GM12873 (cell line): ENCODE measurements at regions not wholly inside any gene's neighbourhood (a gene's known extent, or its start where the extent isn't known, plus 50 kb on each side); places are given as distances from the start of the nearest gene placed in this dataset.
A peak's percentile ranks its signal among the peaks of the same experiment; 100 is the strongest.

ENCODE experiments used
- TF ChIP-seq, protein P1 (sequence below): IDR thresholded peaks from 2 replicates; pipeline ENCODE4 v1.5.1; 2012; ENCODE audit warnings: low read depth, mild to moderate bottlenecking, moderate library complexity, low read length, control low read depth; ENCODE audit not compliant: insufficient read depth; ENCODE audit errors: missing control alignments

DNA sequence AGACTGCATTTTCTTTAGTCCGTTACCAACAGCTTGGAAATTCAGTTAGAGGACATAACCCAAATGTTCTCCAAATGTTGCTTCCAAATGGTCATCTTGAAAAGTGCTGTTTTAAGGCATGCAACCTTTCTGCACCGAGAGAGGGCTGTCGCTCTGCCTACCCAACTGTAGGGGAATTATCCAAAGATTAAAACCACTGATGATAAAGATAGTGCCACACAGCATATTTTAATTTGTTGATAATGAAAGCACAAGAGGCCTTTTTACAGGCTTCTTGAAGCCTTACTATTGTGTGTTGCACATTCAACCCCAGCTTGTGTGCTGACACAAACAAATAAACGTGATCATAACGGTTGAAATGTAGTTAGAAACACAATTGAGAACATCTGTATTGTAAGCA is 121.5 kb downstream of the LMO4 start:
- TF ChIP-seq, protein P1, sequence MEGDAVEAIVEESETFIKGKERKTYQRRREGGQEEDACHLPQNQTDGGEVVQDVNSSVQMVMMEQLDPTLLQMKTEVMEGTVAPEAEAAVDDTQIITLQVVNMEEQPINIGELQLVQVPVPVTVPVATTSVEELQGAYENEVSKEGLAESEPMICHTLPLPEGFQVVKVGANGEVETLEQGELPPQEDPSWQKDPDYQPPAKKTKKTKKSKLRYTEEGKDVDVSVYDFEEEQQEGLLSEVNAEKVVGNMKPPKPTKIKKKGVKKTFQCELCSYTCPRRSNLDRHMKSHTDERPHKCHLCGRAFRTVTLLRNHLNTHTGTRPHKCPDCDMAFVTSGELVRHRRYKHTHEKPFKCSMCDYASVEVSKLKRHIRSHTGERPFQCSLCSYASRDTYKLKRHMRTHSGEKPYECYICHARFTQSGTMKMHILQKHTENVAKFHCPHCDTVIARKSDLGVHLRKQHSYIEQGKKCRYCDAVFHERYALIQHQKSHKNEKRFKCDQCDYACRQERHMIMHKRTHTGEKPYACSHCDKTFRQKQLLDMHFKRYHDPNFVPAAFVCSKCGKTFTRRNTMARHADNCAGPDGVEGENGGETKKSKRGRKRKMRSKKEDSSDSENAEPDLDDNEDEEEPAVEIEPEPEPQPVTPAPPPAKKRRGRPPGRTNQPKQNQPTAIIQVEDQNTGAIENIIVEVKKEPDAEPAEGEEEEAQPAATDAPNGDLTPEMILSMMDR = no peak

DNA sequence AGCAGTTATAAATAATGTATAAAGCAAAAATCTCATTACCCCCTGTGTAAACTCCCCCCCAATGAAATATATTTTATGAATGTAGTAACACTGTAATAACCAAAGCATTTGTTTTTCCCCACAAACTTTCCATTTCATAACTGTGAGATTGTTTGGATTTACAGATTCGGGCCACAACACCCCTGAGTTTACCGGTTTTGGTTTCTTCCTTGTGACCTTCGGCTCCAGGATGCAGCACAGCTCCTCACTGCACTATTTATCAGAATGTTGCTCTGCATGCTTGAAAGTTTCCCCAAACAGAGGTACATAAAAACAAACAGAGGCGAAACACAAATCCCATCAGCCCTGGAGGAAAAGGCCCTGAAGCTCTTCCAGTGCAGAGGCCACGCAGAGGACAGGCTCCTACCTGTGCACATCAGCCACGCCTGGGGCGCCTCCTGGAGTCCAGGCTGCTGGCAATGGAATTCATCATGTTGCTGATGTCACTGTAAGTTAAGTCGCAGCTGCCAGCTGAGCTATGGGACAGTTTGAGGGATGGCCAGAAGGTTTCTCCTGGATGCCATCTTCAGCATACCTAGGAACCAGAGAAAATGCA is 122.0 kb downstream of the LMO4 start:
- TF ChIP-seq, protein P1 = peak; percentile 51

DNA sequence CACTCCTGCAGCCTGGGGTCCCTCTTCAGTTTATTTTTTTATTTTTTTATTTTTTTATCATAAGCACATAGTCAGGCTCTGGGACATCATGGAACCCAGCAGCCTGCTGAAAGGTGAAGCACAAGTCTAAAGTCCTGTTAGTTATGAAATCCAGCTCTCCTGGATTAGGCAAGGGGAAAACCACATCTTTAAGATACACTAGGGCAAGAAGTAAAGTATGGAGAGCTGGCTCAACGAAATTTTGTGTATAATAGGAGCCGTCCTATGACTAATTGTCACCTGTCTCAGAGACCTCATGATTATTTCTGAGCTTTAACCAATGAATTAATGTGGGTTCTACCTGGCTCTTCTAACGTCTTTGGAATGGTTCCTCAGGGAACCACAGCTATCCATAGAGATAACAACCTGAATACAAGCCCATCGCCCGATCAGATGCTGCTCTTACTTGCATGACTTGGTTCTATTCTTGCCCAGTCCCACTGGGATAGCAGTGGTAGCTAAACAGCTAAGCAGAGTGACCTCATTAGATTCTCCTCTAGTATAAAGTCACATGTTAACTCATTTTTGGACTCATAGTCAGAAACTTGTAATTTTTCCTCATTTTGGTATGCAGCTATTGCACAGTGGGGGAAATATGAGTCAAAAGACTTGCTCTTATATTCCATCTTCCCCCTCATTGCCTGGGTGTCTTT is 122.7 kb downstream of the LMO4 start:
- TF ChIP-seq, protein P1 = no peak

DNA sequence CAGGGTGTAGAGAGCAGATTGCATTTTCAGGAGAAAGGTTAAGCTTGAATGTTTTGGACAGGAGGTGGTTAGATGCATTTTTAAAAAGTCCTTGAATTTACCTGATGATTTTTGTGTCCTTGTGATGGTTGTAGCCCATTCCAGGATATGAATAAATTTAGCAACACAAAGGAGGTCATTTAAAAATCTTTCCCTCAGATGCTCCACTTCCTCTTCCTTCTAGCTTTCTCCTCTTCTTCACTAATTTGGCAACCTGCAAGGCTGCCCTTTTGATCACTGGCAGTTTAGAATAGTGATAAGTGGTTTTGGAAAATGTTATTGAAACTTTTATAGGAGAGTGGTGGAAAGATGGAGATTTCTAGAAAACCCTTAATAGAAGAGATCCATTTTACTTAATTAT is 124.0 kb downstream of the LMO4 start:
- TF ChIP-seq, protein P1 = no peak

DNA sequence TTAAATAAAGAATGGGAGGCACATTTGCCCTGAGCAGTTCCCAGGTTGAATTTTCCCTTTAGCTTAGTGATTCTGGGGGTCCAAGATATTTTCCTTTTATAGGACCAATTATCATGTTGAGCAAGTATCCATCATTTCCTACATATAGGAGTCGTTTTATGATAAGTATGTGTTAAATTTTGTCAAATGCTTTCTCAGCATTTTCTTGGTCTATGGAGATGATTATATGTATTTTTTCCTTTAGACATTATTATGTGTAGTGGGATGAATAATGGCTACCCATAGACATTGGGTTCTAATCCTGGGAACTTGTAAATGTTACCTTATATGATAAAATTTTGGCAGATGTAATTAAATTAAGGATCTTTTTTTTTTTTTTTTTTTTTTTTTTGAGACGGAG is 128.7 kb downstream of the LMO4 start:
- TF ChIP-seq, protein P1 = no peak

DNA sequence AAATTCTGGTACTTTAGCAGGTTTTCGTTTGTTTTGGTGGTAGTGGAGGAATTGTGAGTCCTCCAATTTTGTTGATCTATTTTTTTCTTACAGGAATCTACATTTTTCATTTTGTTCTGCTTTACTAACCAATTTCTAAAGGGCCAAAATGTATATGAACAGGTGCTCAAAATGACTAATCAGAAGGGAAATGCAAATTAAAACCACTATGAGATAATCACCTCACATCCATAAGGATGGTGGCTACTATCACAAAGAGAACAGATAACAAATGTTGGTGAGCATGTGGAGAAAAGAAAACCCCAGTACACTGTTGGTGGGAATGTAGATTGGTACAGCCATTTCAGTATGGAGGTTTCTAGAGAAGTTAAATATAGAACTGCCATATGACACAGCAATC is 134.2 kb downstream of the LMO4 start:
- TF ChIP-seq, protein P1 = no peak

DNA sequence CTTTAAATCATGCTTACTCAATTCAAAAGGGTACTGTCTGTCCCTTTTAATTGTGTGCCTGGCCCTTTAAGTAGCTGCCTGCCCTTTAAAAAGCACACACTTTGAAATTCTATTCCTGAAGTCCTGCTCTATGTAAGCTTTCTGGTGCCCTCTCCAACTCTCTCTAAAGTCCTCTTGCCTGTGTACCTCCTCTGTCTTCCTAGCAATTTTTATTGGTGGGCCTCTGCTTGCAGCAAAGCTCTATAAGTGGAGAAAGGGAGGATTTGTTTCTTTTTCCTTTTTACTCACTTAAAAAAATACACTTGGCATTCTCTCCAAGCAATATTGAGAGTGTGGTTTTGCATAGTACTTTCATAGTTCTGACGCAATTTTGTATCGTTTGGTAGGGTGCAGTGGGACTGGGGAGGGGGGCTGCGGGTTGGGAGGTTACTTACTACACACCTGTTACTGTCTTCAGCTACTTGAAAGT is 135.4 kb downstream of the LMO4 start:
- TF ChIP-seq, protein P1 = no peak
